ENCODE measurements at regions not wholly inside any gene's neighbourhood (a gene's known extent, or its start where the extent isn't known, plus 50 kb on each side); places are given as distances from the start of the nearest gene placed in this dataset.

DNA sequence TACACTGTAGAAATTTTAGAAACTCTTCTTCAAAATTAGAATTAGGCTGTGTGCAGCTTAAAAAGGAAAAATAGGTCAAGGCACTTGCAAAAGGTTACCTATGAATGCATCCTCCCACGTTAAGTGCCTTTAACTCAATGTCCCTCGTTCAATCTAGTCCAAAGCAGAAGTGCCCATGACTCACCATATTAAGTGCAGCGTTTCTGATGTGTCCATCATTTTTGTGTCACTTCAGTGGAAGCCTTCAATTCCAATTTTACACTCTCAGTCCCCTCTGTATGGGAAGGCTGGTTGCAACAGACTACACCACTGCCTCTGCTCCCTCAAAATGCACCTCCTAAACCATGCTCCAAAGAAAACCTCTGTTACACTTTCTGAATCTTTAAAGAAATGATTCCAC is 53.4 kb downstream of the FOXB1 start:
- DNase-seq (ENCODE audit: low read depth) = no peak

DNA sequence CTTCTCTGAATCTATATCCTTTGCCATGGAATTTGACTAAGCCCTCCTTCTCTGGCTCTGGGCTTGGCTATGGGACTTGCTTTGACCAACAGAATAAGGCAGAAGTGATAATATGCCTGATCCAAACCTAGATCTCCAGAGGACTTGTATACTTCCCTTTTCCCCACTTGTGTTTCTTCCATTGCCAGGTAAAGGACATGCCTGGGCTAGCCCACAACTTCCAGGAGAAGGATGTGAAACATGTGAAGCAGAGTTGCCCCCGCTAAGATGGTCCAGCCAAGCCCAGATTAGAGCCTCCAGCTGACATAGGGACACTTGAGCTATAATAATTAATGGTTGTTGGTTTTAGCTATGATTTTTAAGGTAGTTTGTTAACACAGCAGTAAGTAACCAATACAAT is 55.1 kb downstream of the FOXB1 start:
- DNase-seq (ENCODE audit: low read depth) = no peak

DNA sequence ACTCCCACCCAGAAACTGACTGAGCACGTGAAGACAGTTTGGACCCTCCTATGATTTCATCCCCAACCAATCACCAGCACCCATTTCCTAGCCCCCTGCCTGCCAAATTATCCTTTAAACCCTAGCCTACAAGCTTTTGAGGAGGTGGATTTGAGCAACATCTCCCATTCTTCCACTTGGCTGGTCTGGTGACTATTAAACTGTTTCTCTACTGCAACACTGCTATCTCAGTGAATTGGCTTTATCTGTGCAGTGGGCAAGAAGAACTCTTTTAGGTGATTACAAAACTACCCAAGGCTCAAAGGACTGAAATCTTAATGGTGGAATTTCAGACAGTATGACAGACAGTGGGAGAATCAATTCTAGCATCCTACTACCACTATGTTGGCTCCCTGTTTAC is 57.6 kb downstream of the FOXB1 start:
- DNase-seq (ENCODE audit: low read depth) = no peak

DNA sequence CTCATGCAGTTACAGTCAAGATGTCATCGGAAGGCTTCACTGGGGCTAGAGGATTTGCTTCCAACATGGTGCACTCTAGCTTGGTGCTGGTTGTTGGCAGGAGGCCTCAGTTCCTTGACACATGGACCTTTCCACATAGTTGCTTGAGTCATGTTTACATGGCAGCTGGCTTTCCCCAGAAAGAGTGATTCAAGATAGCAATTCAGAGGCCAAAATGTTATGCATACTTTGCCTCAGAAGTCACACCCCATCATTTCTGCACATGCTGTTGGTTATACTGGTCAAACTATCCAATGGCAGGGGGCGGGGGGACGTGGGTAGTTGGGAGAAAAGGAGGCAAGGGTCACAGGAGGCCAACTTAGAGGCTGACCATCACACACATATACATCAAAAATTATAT is 58.7 kb downstream of the FOXB1 start:
- peak; percentile 17 for DNase-seq (ENCODE audit: low read depth)

DNA sequence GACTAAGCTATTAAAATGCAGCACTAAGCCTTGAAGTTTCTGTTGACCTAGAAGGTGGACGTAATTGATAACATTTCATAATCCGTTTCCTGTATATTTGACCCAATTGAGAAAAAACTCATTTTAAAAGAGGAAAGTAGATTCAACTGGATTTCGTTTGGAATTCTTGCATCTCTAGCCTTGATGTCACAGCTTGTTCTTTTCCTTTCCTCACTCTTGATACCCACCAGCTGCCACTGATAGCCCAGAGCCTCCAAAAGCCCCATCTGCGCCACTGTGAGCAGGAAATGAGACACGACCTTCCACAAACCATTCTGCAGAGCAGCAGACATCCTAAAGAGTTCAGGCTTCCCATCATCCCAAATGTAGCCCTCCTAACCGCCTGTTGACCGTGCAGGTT is 61.8 kb downstream of the FOXB1 start:
- no peak for DNase-seq (ENCODE audit: low read depth)

DNA sequence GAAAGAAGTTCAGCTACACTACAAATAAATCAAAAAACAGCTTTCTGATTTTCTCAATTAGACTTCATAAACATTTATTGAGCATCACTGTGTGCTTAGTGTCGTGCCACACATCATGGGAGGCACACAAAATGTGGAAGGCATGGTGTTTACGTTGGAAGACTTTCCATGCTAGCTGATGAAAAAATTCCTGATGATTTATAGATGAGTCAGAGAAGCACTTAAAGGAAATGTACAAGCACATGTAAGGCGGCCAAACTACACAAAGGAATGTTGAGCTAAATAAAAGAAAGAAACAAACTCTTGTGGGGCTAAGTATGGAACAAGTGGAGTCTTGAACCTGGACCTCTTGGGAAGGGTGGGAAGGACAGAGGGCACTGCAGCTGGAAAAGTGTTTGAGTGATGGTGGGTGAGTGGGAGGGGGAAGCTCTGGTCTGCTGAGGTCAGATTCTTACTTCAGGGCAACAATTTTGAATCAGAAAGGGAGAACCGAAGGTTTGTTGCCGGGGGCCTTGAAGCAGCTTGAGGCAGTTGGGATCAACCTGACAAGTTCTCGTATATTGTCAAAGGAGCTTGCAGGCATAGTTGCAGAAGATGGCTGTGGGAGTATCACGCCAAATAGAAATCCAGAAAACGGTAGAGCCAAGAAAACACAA is 66.9 kb downstream of the FOXB1 start:
- DNase-seq (ENCODE audit: low read depth) = peak; percentile 60

DNA sequence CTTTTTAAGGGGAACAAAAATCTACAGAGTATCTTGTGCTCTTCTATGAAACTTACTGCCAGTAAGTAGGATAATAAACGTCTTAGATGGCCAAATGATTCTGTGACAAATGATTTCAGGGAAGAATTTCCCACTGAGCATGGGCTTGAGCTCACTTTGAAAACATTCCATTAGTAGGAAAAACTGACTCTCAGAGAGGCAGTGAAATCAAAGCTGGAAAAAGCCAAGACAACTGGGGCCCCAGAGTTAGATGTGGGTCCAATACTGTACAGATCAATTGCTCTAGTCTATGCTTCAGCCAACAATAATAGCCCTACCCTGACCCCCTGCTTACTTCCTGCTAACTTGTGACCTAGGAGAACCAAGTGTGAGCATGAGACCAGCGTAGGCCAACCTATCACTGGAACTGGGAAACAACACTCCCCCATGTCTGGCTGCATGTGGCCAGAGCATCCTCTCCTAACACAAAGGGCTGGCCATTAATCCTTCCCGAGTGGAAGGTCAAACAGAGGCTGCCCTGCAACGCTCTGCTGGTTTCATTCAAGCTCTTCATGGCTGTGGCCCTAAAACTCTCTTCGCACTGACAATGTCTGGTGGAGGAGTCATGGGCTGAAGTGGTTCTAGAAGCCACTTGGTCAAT is 68.8 kb downstream of the FOXB1 start:
- no peak for DNase-seq (ENCODE audit: low read depth)

DNA sequence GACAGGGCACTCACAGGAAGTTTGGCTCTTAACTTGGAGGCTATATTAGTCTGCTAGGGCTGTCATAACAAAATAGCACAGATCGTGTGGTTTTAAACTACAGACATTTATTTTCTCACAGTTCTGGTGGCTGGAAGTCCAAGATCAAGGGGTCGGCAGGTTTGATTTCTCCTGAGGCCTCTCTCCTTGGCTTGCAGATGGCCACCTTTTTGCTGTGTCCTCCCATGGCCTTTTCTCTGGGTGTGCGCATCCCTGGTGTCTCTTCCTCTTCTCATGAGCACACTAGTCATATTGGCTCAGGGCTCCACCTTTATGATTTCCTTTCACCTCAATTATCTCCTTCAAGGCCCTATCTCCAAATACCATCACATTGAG is 69.3 kb downstream of the FOXB1 start:
- no peak for DNase-seq (ENCODE audit: low read depth)

DNA sequence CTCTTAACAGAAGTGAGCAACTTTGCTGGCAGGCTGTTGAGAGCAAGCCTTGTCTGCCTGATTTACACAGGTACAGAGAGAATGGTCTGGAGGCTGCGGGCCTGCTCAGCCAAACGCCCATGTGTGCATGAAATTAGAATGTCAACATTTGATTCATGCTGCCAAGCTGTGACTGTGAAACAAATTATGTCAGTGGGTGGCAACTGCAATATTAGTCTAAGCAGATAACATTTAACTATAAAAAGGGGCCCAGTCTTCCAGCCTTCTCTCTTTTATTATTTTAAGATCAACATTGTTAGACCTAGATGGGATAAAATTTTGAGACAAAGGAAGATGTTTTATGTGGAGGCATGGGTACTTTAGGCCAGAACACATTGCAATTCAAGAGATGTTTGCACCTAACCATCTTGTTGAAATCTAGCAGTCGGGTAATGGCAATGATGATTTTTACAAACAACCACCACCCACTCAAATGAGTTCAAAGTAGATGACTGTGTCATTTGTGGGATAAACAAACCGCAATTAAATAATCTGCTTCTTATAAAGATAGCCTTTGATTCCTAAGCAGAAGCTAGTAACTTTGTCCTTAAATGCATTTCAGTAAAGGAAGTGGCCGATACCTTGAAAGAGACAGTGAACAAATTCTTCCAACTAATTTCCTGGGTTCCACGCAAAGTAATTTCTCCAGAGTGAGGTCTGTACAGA is 70.2 kb downstream of the FOXB1 start:
- DNase-seq (ENCODE audit: low read depth) = no peak

DNA sequence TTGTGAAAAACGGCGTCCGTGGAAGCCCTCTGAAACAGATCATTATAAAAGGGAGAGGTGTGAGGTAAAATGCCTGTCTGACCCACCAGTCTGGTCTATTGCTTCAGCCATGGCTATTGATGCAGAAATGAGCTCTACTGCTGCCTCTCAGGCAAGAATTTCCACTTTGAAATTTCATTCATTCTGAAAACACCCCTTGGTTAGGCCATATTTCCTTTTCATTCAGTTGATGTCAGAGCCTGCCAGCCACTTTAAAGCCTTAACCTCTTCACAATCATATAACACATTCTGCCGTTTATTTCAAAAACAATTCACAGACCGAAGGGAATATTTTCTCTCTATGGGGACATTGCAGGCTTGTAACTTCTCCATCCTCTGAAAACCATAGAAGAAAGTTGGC is 71.9 kb downstream of the FOXB1 start:
- DNase-seq (ENCODE audit: low read depth) = no peak

DNA sequence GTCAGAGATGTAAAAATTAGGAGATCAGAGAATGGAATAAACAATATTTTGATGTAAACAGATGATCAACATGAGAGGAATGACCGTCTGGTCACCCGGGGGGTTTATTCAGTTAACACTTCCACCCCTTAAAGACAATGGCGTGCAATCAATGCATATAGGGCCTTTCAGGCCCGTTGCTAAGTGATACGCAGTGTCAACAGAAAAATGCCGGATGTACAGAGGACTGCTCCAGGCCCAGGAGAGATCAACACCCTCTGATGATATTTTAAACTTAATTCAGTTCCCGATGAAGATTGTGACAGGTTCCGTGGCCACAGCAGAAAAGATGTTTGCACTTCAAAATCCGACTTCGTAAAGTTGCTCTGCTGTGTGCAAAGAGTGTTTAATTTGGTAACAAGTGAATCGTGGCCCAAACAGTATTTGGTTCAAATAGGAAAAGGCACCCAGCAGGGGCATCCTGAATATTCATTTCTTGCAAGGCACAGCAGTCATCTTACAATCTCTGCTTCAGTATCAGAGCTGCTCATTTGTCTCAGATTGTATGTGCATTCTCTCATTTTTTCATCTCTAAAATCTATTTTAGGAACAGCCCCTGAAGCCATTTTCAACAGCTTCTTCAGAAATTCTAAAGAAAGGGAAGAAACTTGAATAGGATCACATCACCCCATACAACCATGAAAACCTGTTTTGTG is 72.6 kb downstream of the FOXB1 start:
- no peak for DNase-seq (ENCODE audit: low read depth)

DNA sequence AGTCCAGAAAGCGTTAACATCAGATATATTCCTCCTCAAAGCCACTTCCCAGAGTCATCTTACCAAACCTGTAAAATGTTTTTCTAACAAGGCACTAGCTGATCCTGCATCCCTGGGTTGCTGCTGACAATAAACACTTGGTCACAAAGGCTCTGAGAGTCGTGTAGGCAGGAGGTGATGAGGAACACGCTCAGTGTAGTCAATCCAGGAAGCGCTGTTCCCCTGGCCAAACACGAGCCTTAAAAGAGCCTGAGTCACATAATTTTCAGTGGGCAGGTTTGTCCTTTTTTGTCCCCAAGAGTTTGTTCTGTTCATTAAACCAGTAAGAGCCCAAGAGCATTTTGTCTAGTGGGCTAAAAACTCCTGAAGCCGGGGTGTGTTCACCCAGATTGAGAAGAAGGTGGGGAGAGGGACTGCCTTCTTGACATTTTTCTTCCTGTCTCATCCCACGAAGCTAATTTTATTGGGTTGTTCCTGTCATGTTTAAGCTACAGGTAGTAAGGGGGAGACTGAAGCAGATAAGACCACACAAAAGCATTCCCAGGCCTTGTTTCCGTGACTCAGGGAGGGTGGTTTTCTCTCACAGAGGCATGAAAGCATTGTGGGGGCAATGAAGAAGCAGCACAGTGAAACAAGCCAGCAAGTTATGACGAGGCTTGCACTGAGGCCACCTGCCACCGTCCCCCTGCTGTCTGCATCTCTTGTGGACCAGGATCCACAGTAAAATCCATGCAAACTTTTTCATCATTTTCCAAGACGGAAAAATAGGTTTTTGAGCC is 73.7 kb downstream of the FOXB1 start:
- no peak for DNase-seq (ENCODE audit: low read depth)

DNA sequence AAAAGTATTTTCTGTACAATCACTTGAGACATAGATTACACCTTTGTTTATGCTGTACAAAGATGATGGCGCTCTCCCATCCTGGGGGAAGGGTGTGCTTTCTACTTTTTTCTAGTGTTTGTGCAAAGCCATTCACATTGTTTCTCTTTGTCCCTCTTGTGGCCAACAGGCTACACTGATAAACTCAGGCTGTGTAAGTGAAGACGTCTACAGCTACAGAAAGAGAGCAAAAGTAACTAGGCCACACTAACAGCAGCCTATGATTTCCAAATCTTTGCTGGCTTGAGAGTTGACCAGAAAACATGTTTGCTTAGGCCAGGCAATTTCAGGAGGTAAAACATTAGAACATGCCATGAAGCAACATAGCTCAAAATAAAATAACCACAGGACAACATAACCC is 75.1 kb downstream of the FOXB1 start:
- DNase-seq (ENCODE audit: low read depth) = no peak

DNA sequence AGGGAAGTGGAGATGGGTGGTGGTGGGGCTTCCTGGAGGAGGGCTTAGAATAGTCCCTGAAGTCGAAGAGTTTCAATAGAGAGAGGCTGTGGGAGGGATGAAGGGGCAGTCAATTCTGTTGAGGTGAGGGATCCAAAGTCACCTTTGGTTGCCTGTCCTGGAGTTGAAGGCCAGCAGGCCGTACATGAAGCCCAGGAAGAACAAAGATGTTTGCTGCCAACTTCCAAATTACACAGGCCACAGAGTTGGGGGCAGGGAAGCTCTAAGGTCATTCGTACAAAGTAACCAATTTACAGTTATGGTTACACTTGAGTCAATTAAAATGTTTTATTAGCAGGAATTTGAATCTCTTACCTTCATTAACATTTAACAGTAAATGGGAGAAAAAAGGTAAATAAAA is 77.9 kb downstream of the FOXB1 start:
- no peak for DNase-seq (ENCODE audit: low read depth)

DNA sequence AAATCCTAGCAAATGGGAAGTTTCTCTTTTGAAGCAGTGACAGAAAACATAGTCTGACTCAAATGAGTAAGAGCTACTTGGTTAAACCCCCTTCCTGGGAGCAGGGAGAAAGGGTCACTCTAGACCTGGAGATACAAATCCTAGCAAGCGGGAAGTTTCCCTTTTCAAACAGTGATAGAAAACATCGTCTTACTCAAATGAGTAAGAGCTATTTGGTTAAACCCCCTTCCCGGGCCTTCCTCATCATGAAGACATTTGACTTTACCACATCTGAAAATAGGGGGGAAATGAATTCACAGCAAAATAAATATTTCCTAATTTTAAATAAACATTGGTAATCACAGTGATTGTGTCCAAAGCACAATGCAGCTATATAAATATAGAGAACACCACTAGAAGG is 79.2 kb downstream of the FOXB1 start:
- no peak for DNase-seq (ENCODE audit: low read depth)

DNA sequence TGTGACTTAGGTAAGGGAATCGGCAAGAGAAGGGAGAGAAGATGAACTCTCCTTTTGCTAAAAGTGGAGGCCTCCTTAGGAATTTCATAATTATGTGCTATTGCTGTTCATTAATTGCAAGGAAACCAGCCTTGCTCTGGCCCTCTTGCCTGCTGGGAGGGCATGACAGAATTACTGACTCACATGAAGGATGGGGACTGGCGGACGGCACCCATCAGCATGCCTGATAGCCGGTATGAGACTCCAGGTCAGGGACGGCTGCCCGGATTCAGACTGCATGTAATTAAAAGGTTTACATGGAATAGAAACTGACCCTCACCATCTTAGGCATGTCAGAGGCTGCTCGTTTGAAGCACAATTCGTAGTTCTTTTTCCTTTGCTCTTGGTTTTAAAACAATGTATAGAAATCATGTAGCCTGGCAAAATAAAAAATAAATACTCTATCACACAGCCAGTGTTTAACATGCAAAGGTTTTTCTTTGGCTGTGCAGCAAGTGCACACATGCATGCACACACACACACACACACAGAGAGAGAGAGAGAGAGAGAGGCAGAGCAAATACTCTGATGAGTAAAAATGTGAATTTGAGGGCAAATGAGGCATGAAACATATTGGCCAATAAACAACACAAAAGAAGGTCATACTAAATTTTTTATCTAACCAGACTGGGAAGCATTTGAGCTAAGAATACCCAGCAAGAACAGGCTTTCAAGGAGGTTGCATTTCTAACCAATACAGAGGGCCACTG is 82.7 kb downstream of the FOXB1 start:
- peak; percentile 60 for DNase-seq (ENCODE audit: low read depth)

DNA sequence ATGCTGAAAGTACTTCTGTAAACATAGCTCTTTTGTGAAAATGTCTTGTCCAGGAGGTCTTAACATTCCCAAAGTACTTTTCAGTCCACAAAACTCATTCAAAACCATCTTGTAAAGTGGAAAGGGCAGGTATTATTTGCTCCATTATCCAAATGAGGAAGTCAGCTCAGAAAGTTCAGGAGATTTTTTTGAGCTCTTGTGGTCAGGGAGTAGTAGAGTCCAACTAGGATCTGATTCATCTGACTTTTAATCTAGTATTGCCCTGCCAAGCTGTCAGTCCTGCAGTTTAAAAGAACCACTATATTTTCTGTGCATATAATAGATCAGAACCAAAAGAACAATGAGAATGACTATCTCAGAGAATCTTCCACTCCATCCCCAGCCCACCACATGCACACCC is 83.5 kb downstream of the FOXB1 start:
- DNase-seq (ENCODE audit: low read depth) = peak; percentile 34

DNA sequence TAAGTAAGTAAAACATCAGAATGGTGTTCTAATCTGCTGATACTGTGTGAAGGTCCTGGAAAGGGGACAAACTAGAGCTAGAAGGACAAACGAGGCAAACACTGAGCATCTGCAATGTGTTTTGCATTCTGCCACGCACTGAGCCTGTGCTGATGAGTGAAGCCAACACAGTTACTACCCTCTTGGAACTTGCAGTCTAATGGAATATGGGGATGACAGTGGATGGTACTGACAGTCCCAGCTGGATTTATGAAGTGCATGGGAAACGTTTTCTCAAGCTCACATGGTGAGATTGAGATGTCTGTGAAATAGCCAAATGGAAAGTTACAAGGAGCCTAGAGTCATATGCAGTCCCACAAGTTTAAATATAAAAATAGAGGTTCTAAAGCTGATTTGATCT is 86.6 kb downstream of the FOXB1 start:
- DNase-seq (ENCODE audit: low read depth) = peak; percentile 52

DNA sequence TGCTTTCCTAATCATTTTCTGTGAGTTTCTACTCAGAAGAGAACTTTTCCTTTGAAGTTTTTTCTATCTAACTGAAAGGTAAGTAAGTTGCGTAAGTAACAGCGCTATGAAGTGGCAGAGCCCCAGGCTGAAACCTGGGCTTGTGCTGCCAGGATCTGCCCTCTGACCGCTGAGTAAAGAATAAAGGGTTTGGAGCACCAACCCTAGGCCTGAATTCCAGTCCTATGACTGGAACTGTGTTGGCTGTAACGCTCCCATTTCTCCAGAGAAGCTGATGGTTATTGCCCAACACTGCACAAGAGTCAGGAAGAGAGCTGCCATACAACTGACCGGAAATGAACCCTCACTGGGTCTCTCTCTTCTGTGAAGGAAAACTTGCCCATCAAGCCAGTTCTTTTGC is 87.0 kb downstream of the FOXB1 start:
- peak; percentile 97 for DNase-seq (ENCODE audit: low read depth)

DNA sequence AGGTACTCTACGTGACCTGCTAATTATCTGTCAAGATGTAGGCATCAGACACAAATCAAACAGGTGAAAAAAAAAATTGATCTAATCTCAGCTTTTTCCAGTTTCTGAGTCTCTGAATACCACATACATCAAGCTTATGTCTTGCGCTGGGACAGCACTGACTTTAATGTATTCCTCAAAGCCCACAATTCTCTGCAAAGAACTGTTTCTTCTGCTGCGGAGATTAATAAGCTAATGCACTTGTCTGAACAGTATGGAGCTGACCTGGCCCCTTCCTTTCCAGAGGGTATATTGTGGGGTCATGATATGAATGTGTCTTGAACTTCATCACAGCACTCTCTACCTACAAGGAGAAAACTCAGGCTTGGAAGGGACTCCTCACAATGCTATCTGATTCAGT is 87.8 kb downstream of the FOXB1 start:
- DNase-seq (ENCODE audit: low read depth) = no peak

DNA sequence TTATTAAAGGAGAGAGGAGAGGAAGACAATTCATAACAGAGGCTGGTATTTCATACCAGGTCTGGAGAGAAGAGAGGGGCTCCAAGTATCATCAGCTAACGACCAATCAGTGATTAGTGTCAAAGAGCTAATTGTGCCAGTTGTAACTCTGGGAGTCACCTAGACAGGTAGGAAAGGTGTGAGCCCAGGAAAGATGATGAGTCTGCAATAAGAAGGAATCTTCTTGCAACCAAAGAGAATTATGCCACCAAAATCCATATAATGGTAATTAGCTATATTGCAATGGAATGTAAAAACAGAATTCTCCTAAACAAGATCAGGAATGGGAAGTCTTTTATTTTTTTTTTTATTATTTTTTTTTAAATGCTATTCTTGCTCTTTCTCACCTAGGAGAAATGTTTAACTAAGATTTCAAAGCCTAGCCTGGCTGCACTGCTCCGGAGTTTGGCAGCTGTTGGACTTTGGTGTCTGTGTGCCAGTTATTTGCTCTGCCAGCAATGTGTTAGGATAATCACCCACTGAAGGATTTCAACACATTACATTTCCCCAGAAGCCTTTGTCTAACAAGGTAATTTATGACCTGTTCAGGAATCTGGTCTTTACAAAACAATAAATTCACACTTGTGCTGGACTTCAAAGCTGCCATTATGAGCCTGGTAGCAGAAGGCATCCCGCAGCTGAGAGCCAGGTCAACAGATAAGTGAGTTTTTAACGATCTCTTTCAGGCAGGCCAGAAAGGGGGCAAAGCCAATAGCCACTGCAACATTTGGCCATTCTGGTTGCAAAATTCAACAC is 89.4 kb downstream of the FOXB1 start:
- peak; percentile 21 for DNase-seq (ENCODE audit: low read depth)

Data from amniotic epithelial cell (primary cell).